IMR-90 (cell line): ENCODE measurements at regions not wholly inside any gene's neighbourhood (a gene's known extent, or its start where the extent isn't known, plus 50 kb on each side); places are given as distances from the start of the nearest gene placed in this dataset.

Source experiments
- ATAC-seq: fragments of 200-7000 bp; cut with Tn5 transposase; 2 replicates; pipeline ENCODE4 v1.9.1; 2020; ENCODE audit warnings: low read depth, mild to moderate bottlenecking, moderate library complexity
- BruUV-seq: library from RNA; stranded (reverse); fragments of 400-500 nt; replicated peaks from 2 replicates; lab custom pipeline; 2021; lab: Mats Ljungman, UMichigan
- CTCF ChIA-PET: fragments of 300-600 bp; formaldehyde crosslinking; extraction: SDS; loops from one replicate; lab custom pipeline; 2021; ENCODE audit warnings: antibody characterized with exemption; lab: Yijun Ruan, JAX
- POLR2A ChIA-PET: fragments of 300-600 bp; sonication (Branson Sonifier 250); formaldehyde crosslinking; loops from one replicate; lab custom pipeline; 2022; ENCODE audit warnings: antibody characterized with exemption; ENCODE audit not compliant: unreplicated experiment; lab: Charles Lee
- DNase-seq: peaks from one replicate; pipeline ENCODE4 v3.0.0; 2013
- H2AFZ ChIP-seq: replicated peaks from 2 replicates; pipeline ENCODE3; 2013; ENCODE audit warnings: low read length, mild to moderate bottlenecking; ENCODE audit not compliant: poor library complexity
- H2AK5ac ChIP-seq: 2 replicates; pipeline ENCODE4 v1.6.1; 2013; ENCODE audit warnings: low read depth, low read length, inconsistent platforms
- H2AK9ac ChIP-seq: replicated peaks from 2 replicates; pipeline ENCODE3; 2013; ENCODE audit warnings: mild to moderate bottlenecking, low read depth, low read length, moderate library complexity; ENCODE audit not compliant: poor library complexity
- H2BK120ac ChIP-seq: 2 replicates; pipeline ENCODE4 v1.6.1; 2013; ENCODE audit warnings: low read depth, low read length, inconsistent platforms
- H2BK15ac ChIP-seq: 3 replicates; pipeline ENCODE4 v1.6.1; 2013; ENCODE audit warnings: low read depth, low read length, inconsistent platforms
- H2BK20ac ChIP-seq: 2 replicates; pipeline ENCODE4 v1.6.1; 2013; ENCODE audit warnings: low read depth, mild to moderate bottlenecking, inconsistent platforms, low read length, moderate library complexity
- H2BK5ac ChIP-seq: 2 replicates; pipeline ENCODE4 v1.6.1; 2013; ENCODE audit warnings: mild to moderate bottlenecking, low read depth, low read length, inconsistent platforms; ENCODE audit not compliant: poor library complexity, severe bottlenecking
- H3K14ac ChIP-seq: replicated peaks from 2 replicates; pipeline ENCODE4 v1.6.1; 2013; ENCODE audit warnings: low read depth, low read length, inconsistent platforms
- H3K18ac ChIP-seq: 2 replicates; pipeline ENCODE4 v1.6.1; 2013; ENCODE audit warnings: low read depth, low read length, control low read depth
- H3K23ac ChIP-seq: 2 replicates; pipeline ENCODE4 v1.6.1; 2013; ENCODE audit warnings: low read depth, low read length, inconsistent platforms
- H3K27ac ChIP-seq: 2 replicates; pipeline ENCODE4 v1.5.1; 2013; ENCODE audit warnings: mild to moderate bottlenecking, control low read depth, low read length; ENCODE audit not compliant: insufficient read depth
- H3K27me3 ChIP-seq: 2 replicates; pipeline ENCODE4 v1.6.1; 2013; ENCODE audit warnings: low read length; ENCODE audit not compliant: control insufficient read depth, insufficient read depth
- H3K36me3 ChIP-seq: 2 replicates; pipeline ENCODE4 v1.6.1; 2013; ENCODE audit warnings: low read length, mixed read lengths; ENCODE audit not compliant: control insufficient read depth, insufficient read depth
- H3K4ac ChIP-seq: 2 replicates; pipeline ENCODE4 v1.6.1; 2013; ENCODE audit warnings: low read depth, low read length, inconsistent platforms
- H3K4me1 ChIP-seq: 2 replicates; pipeline ENCODE4 v1.6.1; 2013; ENCODE audit warnings: low read length, mixed read lengths; ENCODE audit not compliant: control insufficient read depth, insufficient read depth
- H3K4me2 ChIP-seq: 2 replicates; pipeline ENCODE4 v1.6.1; 2013; ENCODE audit warnings: low read depth, mild to moderate bottlenecking, control low read depth, low read length, moderate library complexity
- H3K4me3 ChIP-seq: 2 replicates; pipeline ENCODE4 v1.5.1; 2013; ENCODE audit warnings: low read depth, mild to moderate bottlenecking, control low read depth, low read length, moderate library complexity; ENCODE audit not compliant: insufficient read depth
- H3K56ac ChIP-seq: 2 replicates; pipeline ENCODE4 v1.6.1; 2013; ENCODE audit warnings: low read length, inconsistent platforms; ENCODE audit not compliant: insufficient read depth; ENCODE audit errors: extremely low read depth
- H3K79me1 ChIP-seq, 2 experiments: 2 replicates each; pipeline ENCODE4 v1.6.1; 2013; ENCODE audit warnings: low read length in 2 of 2, inconsistent platforms in 1 of 2, low read depth in 1 of 2
- H3K9ac ChIP-seq: 2 replicates; pipeline ENCODE4 v1.6.1; 2013; ENCODE audit warnings: low read depth, low read length, control low read depth
- H3K9me1 ChIP-seq: 2 replicates; pipeline ENCODE4 v1.6.1; 2013; ENCODE audit warnings: low read length, inconsistent platforms; ENCODE audit not compliant: insufficient read depth
- H3K9me3 ChIP-seq: 2 replicates; pipeline ENCODE4 v1.6.1; 2013; ENCODE audit warnings: low read length; ENCODE audit not compliant: control insufficient read depth, insufficient read depth
- H4K20me1 ChIP-seq: 2 replicates; pipeline ENCODE4 v1.6.1; 2013; ENCODE audit warnings: low read length, inconsistent platforms; ENCODE audit not compliant: insufficient read depth
- H4K5ac ChIP-seq: 2 replicates; pipeline ENCODE4 v1.6.1; 2013; ENCODE audit warnings: mild to moderate bottlenecking, low read depth, low read length, control low read depth
- H4K8ac ChIP-seq, 2 experiments: 2 replicates each; pipeline ENCODE4 v1.6.1; 2013; ENCODE audit warnings: low read depth in 2 of 2, low read length in 2 of 2, control low read depth in 1 of 2, inconsistent platforms in 1 of 2
- H4K91ac ChIP-seq: 2 replicates; pipeline ENCODE4 v1.6.1; 2013; ENCODE audit warnings: low read depth, low read length, inconsistent platforms; ENCODE audit not compliant: insufficient read depth
- MAFK ChIP-seq: IDR thresholded peaks from 2 replicates; pipeline ENCODE4 v1.6.1; 2012; ENCODE audit warnings: low read depth, low read length, improper control_type of control experiment
- USF2 ChIP-seq: fragments of 150-350 bp; IDR thresholded peaks from 2 replicates; pipeline ENCODE4 v1.6.1; 2017; ENCODE audit warnings: mild to moderate bottlenecking, antibody characterized with exemption, low read length, low read depth
- dilution Hi-C: fragments of 300-500 bp; cut with HindIII; formaldehyde crosslinking; loops from one replicate; pipeline ENCODE4 v1.14.3; 2018; ENCODE audit warnings: low sequenced_read_pairs; ENCODE audit not compliant: unreplicated experiment
- in situ Hi-C: fragments of 300-500 bp; cut with MboI; formaldehyde crosslinking; loops from 3 replicates; pipeline ENCODE4 v1.14.3; 2019; ENCODE audit warnings: low sequenced_read_pairs, inconsistent platforms, mixed read lengths
- intact Hi-C: fragments of 100-400 bp; cut with micrococcal nuclease; formaldehyde crosslinking; loops from 2 replicates; pipeline ENCODE4 v1.10.0; 2022

- Histone ChIP-seq H4K5ac (no peak overlapping the region), H3K4ac (no peak overlapping the region), H2BK20ac (no peak overlapping the region), H3K79me1 (no peaks in the 10 kb centered on the region), H2AFZ (no peak overlapping the region), H4K20me1 (no peaks in the 10 kb centered on the region), H4K91ac (no peak overlapping the region), H2AK9ac (no peak overlapping the region), H2BK5ac (no peak overlapping the region), H3K27me3 (no peaks in the 10 kb centered on the region), H3K9me3 (no peaks in the 10 kb centered on the region), H2BK120ac (no peak overlapping the region), H3K18ac (no peak overlapping the region), H3K9ac (no peak overlapping the region), H2BK15ac (no peak overlapping the region), H3K27ac (no peak overlapping the region), H4K8ac (no peak overlapping the region), H3K23ac (no peak overlapping the region), H3K14ac (no peak overlapping the region), H3K9me1 (no peaks in the 10 kb centered on the region), H2AK5ac (no peak overlapping the region), H3K4me3 (no peak overlapping the region), H3K56ac (no peak overlapping the region), H3K36me3 (no peaks in the 10 kb centered on the region), H3K4me2 (no peak overlapping the region), H3K4me1 (no peaks in the 10 kb centered on the region)
- TF ChIP-seq MAFK, result 0 out of 2 replicates have a peak, but pooled peaks have one; percentile 6
- TF ChIP-seq USF2, result no peak
- DNase-seq, result no peak
- in situ Hi-C loops (no loop called here), dilution Hi-C loops (no loop called here), intact Hi-C loops (no loop called here)
- ChIA-PET POLR2A (no interaction called here), CTCF (no interaction called here)
- no peak for ATAC-seq
- BruUV-seq, result no TSS peak
Observed at GRCh38 chr9:19703702-19704101, 85.1 kb downstream of the SLC24A2 start.
